CD1c-positive myeloid dendritic cell (primary cell): ENCODE measurements at regions not wholly inside any gene's neighbourhood (a gene's known extent, or its start where the extent isn't known, plus 50 kb on each side); places are given as distances from the start of the nearest gene placed in this dataset.

ENCODE experiments used
- DNase-seq: peaks from one replicate; pipeline ENCODE4 v3.0.0-alpha.2; 2016; ENCODE audit errors: extremely low spot score

DNA sequence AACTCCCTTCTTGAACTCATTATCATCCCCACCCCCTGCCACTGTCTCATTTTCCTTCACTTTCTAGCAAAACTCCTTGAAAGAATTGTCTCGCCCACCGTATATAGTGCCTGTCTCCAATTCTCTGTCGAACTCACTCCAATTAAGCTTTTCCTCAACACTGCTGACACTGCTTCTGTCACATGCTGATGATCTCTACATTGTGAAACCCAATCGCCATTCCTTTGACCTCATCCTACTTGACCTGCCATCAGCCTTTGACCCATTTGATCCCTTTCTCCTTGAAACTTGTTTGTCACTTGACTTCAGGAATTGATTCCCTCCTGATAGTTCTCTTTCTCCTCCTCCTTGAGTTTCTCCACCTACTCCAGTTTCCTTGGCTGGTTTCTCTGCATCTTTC is 54.8 kb downstream of the CCDC71L start:
- no peak for DNase-seq

DNA sequence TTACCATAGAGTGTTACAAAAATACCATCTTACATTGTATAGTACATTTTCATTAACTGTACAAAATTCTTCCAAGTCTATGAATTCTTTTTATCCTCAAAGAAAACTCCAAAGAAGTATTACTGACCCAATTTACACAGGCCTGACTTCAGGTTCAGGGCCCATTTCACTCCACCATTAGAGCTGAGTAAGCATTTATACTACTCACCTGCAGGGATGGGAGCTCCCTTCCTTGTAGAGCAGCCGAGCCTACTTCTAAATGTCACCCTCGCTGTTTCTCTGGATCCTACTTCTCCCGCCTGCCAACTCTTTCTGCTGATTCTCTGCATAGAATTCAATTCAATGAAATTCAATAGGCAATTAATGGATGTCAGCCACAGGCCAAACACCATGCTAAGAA is 56.0 kb downstream of the CCDC71L start:
- DNase-seq, result no peak

DNA sequence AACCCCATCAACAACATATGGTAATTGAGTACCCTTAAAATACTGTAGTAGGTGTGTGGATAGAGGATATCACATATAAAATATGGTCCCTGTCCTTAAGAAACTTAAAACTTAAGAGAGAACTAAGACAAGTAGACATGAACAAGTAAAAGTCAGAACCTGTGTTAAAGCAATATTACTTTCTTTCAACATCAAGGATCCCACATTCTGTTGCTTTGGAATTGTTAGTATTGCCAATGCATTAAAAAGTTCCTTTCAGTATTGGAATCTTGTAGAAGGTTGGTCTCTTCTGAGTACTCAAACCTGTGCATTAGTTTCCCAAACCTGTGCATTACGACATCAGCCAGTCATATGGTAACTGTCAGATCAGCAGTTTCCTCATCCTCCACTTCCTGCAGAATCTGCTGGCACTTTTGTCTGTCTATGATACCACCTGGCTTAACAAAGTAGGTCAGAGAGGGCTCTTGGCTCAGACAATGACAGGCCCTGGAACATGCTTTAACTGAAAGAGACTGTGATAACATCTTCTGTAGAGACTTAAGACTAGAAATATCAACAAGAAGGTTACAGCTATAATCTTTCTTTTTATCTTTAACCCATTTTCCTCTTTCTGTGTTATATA is 56.5 kb downstream of the CCDC71L start:
- DNase-seq, result peak; percentile 29

DNA sequence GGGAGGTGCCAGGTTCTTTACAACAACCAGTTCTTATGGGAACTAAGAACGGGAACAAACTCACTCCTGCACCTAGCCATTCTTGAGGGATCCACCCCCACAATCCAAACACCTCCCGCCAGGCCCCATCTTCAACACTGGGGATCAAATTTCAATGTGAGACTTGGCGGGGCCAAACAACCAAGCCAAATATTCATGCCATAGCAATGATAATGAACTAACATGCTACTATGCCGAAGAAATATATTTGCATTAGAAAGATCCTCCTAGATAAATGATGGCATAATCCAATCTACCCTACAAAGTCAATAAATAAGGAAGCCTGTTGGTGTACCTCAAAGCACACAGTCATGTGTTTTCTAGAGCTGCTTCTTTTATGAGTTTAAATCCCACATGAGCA is 57.6 kb downstream of the CCDC71L start:
- DNase-seq, result no peak

DNA sequence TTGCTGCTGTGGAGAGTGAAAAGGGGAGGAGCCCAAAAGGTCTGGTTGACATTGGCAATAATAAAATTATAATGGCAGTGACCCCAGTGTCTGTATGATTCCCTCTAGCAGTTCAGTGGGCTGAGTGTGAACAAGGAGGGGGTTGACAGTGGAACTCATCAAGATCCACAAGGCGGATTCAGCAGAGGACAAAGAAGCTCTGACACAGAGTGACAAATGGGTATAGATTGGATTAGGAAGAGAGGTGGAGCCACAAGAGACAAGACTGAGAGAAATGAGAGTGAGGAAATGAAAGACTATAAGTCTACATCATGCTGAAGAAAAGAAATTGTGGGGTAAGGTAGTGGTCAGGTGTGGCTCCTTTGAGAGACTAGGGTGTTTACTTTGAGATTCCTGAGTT is 58.9 kb downstream of the CCDC71L start:
- DNase-seq, result no peak

DNA sequence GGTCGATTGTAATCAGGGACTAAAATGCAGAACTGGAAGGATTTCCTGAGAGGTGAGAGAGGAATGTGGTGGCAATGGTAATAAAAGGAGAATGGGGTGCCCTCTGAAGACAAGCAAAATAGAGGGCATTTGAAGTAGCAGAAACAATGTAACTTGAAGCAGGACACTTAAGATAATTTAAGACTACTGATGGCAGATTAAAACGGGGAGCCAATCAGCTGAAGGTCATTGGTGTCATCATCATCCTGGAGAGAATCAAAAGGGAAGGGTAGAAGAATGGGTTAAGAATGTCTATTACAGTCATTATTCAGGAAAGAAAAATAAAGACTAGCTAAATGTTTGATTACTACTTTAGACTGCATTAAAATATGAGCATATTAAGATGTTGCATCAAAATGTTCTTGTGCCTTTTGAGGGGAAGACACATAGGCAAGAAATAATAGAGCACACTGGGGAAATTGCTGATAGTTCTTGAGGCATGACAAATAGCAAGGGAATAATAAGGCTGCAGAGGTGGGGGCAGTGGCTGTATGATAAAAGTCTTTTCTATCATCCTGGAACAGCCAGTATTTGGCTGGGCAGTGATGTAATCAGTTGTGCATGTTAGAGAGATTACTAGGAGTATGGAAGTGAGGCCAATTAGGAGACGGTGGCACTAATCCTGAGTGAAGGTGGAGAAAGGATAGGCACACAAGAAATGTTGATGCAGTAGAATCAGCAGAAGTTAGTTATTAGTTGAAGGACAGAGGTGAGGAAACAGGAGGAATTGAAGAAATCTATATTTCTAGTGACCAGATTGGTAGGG is 60.2 kb downstream of the CCDC71L start:
- no peak for DNase-seq

DNA sequence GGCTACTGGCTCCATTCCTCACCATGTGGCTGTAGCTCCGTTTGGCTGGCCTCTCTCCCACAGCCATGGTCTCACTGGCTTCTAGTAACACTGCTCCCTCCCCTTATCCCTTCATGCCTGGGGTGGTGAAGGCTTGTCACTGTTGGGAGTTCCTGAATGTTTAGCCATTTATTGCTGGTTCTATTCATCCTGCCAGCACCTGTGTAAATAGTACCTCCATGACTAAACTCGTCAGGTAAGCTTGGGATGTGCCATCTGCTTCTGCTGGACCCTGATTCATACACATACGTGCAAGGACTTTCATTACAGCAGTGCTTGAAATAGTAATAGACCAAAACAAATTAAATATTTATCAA is 61.6 kb downstream of the CCDC71L start:
- DNase-seq, result no peak

DNA sequence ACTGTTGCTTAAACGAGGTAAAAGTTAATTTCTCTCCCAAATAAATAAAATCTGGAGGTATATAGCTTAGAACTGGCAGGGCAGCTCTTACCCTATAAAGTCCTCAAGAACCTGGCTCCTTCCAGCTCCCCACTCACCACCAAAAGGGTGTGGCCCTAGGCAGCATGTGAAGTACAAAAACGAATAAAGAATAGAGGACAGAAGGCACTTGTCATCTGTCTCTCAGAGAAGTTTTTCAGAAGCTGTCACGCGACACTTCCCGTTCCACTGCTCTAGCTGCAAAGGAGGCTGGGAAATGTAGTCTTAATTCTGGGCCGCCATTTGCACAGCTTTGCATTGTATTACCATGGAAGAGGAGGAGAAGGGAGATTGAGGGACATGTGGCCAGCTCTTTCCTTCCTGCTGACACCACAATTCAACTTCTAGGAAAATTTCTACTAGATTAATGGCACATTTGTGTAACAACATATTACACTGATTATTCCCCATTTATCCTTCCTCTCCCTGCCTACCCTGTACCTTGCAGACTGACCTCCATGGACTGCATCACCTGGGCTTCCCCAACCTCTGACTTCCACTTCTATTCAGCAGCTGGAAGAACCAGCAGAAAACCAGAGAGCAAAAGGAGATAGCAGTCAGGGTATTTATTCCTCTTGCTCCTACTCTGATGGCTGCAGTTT is 62.2 kb downstream of the CCDC71L start:
- DNase-seq, result peak; percentile 93

DNA sequence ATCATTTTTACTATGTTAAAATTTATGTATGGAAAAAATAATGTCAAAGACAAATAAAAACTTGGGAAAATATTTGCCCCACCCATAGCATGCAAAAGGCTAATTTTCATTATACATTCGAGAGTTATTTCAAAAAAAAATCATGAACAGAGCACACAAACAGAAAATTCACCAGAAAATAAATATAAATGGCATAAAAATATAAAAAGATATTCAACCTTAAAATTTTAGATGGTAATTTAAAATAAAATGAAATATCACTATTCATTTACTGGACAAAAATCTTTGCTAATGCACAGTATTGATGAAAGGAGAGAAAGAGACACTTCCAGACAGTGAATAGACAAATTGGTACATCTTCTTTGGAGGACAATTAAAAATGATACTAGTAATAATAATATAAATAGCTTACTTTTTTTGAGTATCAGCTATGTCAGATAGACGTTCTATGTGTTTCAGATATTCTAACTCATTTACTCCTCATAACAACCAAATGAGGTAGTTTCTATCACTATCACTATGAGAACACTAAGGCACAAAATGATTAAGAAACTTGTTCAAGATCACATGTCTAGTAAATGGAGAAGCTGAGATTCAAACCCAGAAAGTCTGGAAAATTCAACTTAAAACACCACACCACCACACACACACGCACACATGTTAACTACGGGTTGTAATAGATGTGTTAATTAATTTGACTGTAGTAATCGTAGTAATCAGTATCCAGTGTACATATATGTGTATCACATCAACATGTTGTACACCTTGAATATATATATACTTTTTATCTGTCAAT is 63.0 kb downstream of the CCDC71L start:
- DNase-seq, result peak; percentile 79

DNA sequence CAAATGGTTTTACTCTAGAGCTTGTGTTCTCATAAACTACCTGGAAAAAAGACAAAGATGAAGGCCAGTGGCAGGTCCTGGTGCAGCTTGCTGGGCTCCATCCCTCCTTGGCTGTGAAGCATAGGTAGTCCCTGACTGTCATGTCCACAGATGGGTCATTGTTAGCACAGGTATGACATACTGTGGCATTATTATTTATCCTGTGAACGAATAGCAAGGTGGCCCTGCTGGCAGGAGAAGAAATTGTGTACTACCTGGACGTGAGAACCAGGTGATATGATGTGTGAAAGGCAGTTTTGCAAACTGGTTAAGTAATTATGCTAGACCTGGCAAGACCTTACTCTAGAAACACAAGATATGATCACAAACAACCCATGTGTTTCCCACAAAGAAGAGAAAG is 63.9 kb downstream of the CCDC71L start:
- DNase-seq, result no peak

DNA sequence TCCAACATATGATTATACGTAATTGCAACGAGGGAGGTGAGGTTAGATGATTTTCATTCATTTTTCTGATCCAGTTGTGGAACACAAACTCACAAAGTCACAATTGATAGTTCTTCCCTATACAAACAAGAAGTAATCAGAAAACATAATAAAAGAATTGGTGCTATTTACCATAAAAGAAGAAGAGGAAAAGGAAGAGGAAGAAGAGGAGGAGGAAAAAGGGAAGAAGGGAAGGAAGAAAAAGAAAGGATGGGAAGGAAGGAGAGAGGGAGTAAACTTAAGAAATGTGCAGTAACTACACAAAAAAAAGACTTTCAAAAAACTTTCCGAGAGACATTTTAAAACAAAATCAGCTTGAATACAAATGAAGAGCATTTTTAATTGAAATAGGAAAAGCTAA is 65.0 kb downstream of the CCDC71L start:
- no peak for DNase-seq

DNA sequence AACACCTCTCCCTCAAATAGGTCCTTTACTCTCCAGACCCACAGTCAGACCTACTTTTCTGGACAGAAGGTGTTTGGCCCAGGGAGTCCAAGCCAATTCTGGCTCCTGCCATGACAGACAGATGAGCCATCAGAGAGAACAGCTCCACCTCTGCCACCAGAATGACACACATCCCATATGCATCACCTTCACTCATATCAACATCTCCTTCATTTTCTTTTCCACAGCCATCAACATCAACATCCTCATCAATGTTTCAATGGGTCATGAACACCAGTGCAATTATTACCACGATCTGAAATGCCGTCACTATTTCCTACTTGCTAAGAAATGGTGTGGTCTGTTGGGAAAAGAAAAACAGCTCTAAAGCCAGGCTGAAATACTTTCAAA is 67.9 kb downstream of the CCDC71L start:
- no peak for DNase-seq

DNA sequence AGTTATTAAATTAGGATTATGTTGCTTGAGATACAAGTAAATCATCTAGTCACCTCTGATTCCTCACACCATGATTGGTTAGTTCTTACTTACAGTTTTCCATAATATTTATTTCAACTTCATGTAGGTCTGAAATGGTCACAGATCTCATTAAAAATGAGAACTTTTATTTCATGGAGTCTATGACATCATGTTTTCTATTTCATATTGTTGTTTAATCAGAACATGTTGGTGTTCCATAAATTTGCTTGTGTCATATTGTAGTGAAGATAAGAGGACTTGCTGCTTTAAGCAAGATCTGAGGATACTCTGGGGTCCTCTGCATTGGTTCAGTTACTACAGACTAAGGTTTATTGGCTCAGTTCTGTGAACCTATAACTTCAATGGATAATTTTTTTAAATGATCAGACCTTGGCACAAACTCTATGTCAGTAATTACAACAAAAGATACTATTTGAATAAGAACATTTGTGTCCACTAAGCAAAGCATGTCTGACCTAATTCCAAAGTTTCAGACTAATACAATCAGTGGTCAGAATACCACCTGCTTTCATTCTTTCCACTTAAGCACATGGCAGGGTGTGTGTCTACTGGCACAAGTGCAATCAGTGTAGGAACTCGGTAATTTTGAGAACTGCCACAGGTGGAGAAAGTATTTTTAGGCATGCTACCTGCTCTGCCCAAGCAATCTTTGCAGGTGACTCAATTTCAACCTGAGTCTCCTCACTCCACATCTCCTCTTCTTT is 68.5 kb downstream of the CCDC71L start:
- no peak for DNase-seq

DNA sequence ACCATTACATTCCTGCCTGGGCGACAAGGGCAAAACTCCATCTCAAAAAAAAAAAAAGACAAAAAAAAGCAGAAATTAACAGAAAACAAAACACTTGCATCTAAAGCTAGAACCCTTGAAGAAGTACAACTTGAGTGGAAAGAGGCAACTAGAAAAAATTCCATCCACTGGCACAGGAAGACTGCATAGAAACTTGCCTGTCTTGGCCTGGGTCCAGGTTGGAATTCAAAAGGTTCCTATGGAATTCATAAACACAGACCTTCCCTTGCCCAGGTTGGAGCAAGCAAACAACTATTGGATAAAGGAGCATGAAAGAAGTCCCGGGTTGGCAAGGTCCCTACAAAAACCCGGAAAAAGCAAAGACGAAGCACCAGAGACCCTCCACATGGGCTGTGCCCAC is 69.8 kb downstream of the CCDC71L start:
- DNase-seq, result no peak

DNA sequence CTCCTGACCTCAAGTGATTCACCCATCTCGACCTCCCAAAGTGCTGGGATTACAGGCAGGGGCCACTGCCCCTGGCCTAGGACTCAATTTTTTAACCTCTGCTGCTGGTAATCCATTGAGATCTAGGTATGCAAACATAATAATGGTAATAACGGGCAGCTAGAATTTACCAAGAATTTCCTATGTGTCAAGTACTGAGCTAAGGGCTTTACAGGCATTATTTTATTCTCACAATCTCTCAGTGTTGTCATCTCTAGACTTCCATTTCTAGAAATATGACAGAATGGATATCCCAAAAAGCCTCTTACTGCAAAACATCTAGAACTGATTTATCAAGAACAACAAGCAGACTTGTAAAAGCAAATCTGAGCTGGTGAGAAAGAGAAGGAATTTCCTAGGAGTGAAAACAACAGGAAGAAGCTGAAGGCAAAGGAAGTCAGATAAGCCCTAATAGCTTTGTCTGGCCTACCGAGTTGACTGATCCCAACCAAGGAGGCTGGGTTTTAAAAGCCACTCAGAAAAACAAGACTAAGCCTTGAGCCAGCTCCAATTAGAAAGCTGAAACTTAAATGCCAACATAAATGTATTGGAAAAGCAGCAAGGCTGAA is 70.6 kb downstream of the CCDC71L start:
- no peak for DNase-seq

DNA sequence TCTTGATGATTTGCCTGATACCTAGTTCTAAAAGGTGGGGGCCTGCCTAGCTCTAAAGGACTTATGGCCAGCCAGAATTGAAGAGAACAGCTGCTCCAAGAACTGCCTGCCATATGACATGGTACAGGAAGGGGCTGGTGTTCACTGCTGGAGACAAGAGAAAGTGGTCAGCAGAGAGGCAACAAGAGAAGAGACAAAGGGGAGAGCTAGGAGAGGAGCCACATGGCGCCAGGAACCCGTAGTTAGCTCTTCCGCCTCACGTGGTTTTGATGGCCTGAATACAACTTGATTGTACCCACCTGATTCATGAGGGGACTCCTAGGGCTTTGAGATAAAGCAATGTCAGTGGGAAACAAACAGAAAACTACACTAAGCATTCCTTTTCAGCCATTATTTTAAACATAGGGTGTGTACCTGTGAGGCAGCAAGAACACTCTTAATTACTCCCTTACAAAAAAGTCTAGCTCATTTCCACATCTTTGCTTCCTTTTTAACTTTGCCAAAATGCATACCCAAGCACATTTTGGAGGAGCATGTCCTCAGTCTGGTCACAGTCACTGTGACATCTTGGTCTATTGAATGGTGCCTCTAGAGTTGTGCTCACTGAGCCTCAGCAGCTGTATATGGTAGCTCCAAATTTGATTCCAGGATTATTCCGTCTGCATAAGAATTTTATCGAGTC is 71.6 kb downstream of the CCDC71L start:
- no peak for DNase-seq

DNA sequence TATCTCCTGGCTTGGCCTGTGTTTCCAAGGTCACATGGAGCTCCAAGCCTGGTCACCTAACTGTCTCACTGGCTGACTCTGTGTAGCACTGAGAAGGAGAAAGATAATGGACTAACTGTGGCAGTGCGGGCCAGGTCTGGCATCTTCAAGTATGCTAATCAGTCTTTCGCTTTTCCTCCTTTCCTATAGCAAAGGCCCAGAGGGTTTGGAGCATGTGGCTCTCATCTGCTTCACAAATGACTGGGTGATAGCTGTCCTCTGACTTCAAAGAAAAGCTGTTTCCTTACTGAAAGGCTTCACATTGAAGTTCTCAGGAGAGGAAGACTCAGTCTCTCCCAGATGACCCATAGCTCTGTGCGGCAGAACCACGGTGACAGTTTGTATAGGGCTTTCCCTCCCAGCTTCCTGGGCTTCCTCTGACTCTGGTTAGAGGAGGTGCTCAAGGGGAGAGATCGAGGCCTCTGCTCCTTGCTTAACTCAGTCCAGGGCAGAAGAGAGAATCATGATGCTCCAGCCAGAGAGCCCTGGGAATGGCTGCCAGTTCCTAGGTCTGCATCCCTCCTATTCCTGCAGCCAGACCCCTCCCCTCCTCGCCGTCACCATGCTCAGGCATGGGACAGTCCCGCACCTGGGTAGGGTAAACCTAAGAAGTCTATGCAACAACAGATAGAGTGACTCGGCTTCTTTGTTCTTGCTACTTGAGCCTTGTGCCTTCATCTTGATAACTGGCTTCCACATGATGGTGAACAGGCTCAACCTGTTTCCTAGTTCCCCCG is 72.3 kb downstream of the CCDC71L start:
- DNase-seq, result no peak

DNA sequence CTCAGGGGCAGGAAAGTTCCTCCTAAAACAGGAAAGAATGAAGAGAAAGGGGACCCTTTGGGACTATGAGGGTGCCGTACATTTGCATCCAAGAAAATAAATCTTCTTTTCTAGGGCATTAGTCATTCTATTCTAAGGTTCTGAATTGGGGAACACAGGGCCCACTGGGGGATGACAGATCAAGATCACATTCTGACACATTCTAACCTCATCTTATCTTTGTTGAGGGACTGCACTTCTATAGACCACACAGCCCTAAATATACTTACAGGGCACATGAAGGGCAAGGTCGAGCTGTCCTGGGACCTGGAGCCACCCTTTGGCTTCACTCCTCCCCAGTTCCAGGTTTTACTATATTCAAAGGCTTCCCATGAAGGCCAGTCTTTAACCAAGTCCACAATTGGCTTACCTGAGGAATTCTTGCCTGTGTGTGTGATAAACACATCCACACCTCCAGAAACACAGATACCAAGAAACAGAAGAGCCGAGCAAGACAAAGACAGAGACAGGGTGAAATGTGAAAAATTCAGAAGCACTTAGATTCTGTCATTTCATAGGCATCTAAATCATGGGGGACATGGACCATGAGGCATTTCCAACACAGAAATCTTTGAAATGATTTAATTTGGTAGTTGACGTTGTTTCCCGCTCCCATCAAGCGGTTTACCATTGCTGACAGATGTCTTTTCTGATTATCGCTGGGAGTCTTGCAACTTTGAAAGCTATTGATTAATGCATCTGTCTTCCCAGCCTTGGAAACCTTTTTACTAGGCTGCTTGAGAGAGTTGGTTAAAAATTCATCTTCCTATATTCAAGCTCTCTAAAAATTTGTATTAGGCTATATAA is 75.8 kb downstream of the CCDC71L start:
- DNase-seq, result no peak
